IMR-90 (cell line): ENCODE measurements at regions not wholly inside any gene's neighbourhood (a gene's known extent, or its start where the extent isn't known, plus 50 kb on each side); places are given as distances from the start of the nearest gene placed in this dataset.

ENCODE experiments used
- ATAC-seq: fragments of 200-7000 bp; cut with Tn5 transposase; 2 replicates; pipeline ENCODE4 v1.9.1; 2020; ENCODE audit warnings: low read depth, mild to moderate bottlenecking, moderate library complexity
- BruUV-seq: library from RNA; stranded (reverse); fragments of 400-500 nt; replicated peaks from 2 replicates; lab custom pipeline; 2021; lab: Mats Ljungman, UMichigan
- CTCF ChIA-PET: fragments of 300-600 bp; formaldehyde crosslinking; extraction: SDS; loops from one replicate; lab custom pipeline; 2021; ENCODE audit warnings: antibody characterized with exemption; lab: Yijun Ruan, JAX
- POLR2A ChIA-PET: fragments of 300-600 bp; sonication (Branson Sonifier 250); formaldehyde crosslinking; loops from one replicate; lab custom pipeline; 2022; ENCODE audit warnings: antibody characterized with exemption; ENCODE audit not compliant: unreplicated experiment; lab: Charles Lee
- DNase-seq: peaks from one replicate; pipeline ENCODE4 v3.0.0; 2013
- H2AFZ ChIP-seq: replicated peaks from 2 replicates; pipeline ENCODE3; 2013; ENCODE audit warnings: low read length, mild to moderate bottlenecking; ENCODE audit not compliant: poor library complexity
- H2AK5ac ChIP-seq: 2 replicates; pipeline ENCODE4 v1.6.1; 2013; ENCODE audit warnings: low read depth, low read length, inconsistent platforms
- H2AK9ac ChIP-seq: replicated peaks from 2 replicates; pipeline ENCODE3; 2013; ENCODE audit warnings: mild to moderate bottlenecking, low read depth, low read length, moderate library complexity; ENCODE audit not compliant: poor library complexity
- H2BK120ac ChIP-seq: 2 replicates; pipeline ENCODE4 v1.6.1; 2013; ENCODE audit warnings: low read depth, low read length, inconsistent platforms
- H2BK15ac ChIP-seq: 3 replicates; pipeline ENCODE4 v1.6.1; 2013; ENCODE audit warnings: low read depth, low read length, inconsistent platforms
- H2BK20ac ChIP-seq: 2 replicates; pipeline ENCODE4 v1.6.1; 2013; ENCODE audit warnings: low read depth, mild to moderate bottlenecking, inconsistent platforms, low read length, moderate library complexity
- H2BK5ac ChIP-seq: 2 replicates; pipeline ENCODE4 v1.6.1; 2013; ENCODE audit warnings: mild to moderate bottlenecking, low read depth, low read length, inconsistent platforms; ENCODE audit not compliant: poor library complexity, severe bottlenecking
- H3K14ac ChIP-seq: replicated peaks from 2 replicates; pipeline ENCODE4 v1.6.1; 2013; ENCODE audit warnings: low read depth, low read length, inconsistent platforms
- H3K18ac ChIP-seq: 2 replicates; pipeline ENCODE4 v1.6.1; 2013; ENCODE audit warnings: low read depth, low read length, control low read depth
- H3K23ac ChIP-seq: 2 replicates; pipeline ENCODE4 v1.6.1; 2013; ENCODE audit warnings: low read depth, low read length, inconsistent platforms
- H3K27ac ChIP-seq: 2 replicates; pipeline ENCODE4 v1.5.1; 2013; ENCODE audit warnings: mild to moderate bottlenecking, control low read depth, low read length; ENCODE audit not compliant: insufficient read depth
- H3K27me3 ChIP-seq: 2 replicates; pipeline ENCODE4 v1.6.1; 2013; ENCODE audit warnings: low read length; ENCODE audit not compliant: control insufficient read depth, insufficient read depth
- H3K36me3 ChIP-seq: 2 replicates; pipeline ENCODE4 v1.6.1; 2013; ENCODE audit warnings: low read length, mixed read lengths; ENCODE audit not compliant: control insufficient read depth, insufficient read depth
- H3K4ac ChIP-seq: 2 replicates; pipeline ENCODE4 v1.6.1; 2013; ENCODE audit warnings: low read depth, low read length, inconsistent platforms
- H3K4me1 ChIP-seq: 2 replicates; pipeline ENCODE4 v1.6.1; 2013; ENCODE audit warnings: low read length, mixed read lengths; ENCODE audit not compliant: control insufficient read depth, insufficient read depth
- H3K4me2 ChIP-seq: 2 replicates; pipeline ENCODE4 v1.6.1; 2013; ENCODE audit warnings: low read depth, mild to moderate bottlenecking, control low read depth, low read length, moderate library complexity
- H3K4me3 ChIP-seq: 2 replicates; pipeline ENCODE4 v1.5.1; 2013; ENCODE audit warnings: low read depth, mild to moderate bottlenecking, control low read depth, low read length, moderate library complexity; ENCODE audit not compliant: insufficient read depth
- H3K56ac ChIP-seq: 2 replicates; pipeline ENCODE4 v1.6.1; 2013; ENCODE audit warnings: low read length, inconsistent platforms; ENCODE audit not compliant: insufficient read depth; ENCODE audit errors: extremely low read depth
- H3K79me1 ChIP-seq, 2 experiments: 2 replicates each; pipeline ENCODE4 v1.6.1; 2013; ENCODE audit warnings: low read length in 2 of 2, inconsistent platforms in 1 of 2, low read depth in 1 of 2
- H3K9ac ChIP-seq: 2 replicates; pipeline ENCODE4 v1.6.1; 2013; ENCODE audit warnings: low read depth, low read length, control low read depth
- H3K9me1 ChIP-seq: 2 replicates; pipeline ENCODE4 v1.6.1; 2013; ENCODE audit warnings: low read length, inconsistent platforms; ENCODE audit not compliant: insufficient read depth
- H3K9me3 ChIP-seq: 2 replicates; pipeline ENCODE4 v1.6.1; 2013; ENCODE audit warnings: low read length; ENCODE audit not compliant: control insufficient read depth, insufficient read depth
- H4K20me1 ChIP-seq: 2 replicates; pipeline ENCODE4 v1.6.1; 2013; ENCODE audit warnings: low read length, inconsistent platforms; ENCODE audit not compliant: insufficient read depth
- H4K5ac ChIP-seq: 2 replicates; pipeline ENCODE4 v1.6.1; 2013; ENCODE audit warnings: mild to moderate bottlenecking, low read depth, low read length, control low read depth
- H4K8ac ChIP-seq, 2 experiments: 2 replicates each; pipeline ENCODE4 v1.6.1; 2013; ENCODE audit warnings: low read depth in 2 of 2, low read length in 2 of 2, control low read depth in 1 of 2, inconsistent platforms in 1 of 2
- H4K91ac ChIP-seq: 2 replicates; pipeline ENCODE4 v1.6.1; 2013; ENCODE audit warnings: low read depth, low read length, inconsistent platforms; ENCODE audit not compliant: insufficient read depth
- BHLHE40 ChIP-seq: fragments of 150-350 bp; IDR thresholded peaks from 2 replicates; pipeline ENCODE4 v1.6.1; 2016; ENCODE audit warnings: mild to moderate bottlenecking, low read depth, low read length
- CEBPB ChIP-seq: IDR thresholded peaks from 2 replicates; pipeline ENCODE4 v1.6.1; 2012; ENCODE audit warnings: low read depth, low read length, improper control_type of control experiment
- CHD1 ChIP-seq: IDR thresholded peaks from 2 replicates; pipeline ENCODE4 v1.6.1; 2012; ENCODE audit warnings: low read depth, low read length, improper control_type of control experiment
- CTCF ChIP-seq: conservative IDR thresholded peaks from 2 replicates; pipeline ENCODE4 v1.5.1; 2012; ENCODE audit warnings: mild to moderate bottlenecking, low read depth, low read length, improper control_type of control experiment
- ELK1 ChIP-seq: fragments of 150-350 bp; IDR thresholded peaks from 2 replicates; pipeline ENCODE4 v1.6.1; 2016; ENCODE audit warnings: low read depth, mild to moderate bottlenecking, low read length, moderate library complexity, borderline replicate concordance
- FOS ChIP-seq: fragments of 150-350 bp; IDR thresholded peaks from 2 replicates; pipeline ENCODE4 v1.6.1; 2016; ENCODE audit warnings: low read depth, low read length
- MAFK ChIP-seq: IDR thresholded peaks from 2 replicates; pipeline ENCODE4 v1.6.1; 2012; ENCODE audit warnings: low read depth, low read length, improper control_type of control experiment
- MAZ ChIP-seq: IDR thresholded peaks from 2 replicates; pipeline ENCODE4 v1.6.1; 2012; ENCODE audit warnings: low read depth, mild to moderate bottlenecking, low read length, improper control_type of control experiment, moderate library complexity, borderline replicate concordance
- MXI1 ChIP-seq: IDR thresholded peaks from 2 replicates; pipeline ENCODE4 v1.6.1; 2012; ENCODE audit warnings: low read depth, mild to moderate bottlenecking, low read length, moderate library complexity, borderline replicate concordance
- NFE2L2 ChIP-seq: fragments of 150-350 bp; IDR thresholded peaks from 2 replicates; pipeline ENCODE4 v1.6.1; 2016; ENCODE audit warnings: low read depth, mild to moderate bottlenecking, low read length
- POLR2A ChIP-seq: IDR thresholded peaks from 2 replicates; pipeline ENCODE4 v1.6.1; 2012; ENCODE audit warnings: mild to moderate bottlenecking, low read depth, low read length
- RAD21 ChIP-seq: IDR thresholded peaks from 2 replicates; pipeline ENCODE4 v1.6.1; 2012; ENCODE audit warnings: low read length, improper control_type of control experiment
- RCOR1 ChIP-seq: IDR thresholded peaks from 2 replicates; pipeline ENCODE4 v1.6.1; 2012; ENCODE audit warnings: mild to moderate bottlenecking, low read length, improper control_type of control experiment; ENCODE audit not compliant: insufficient replicate concordance
- RFX5 ChIP-seq: IDR thresholded peaks from 2 replicates; pipeline ENCODE4 v1.8.0; 2012; ENCODE audit warnings: low read depth, mild to moderate bottlenecking, low read length, moderate library complexity
- SMC3 ChIP-seq: fragments of 150-350 bp; IDR thresholded peaks from 2 replicates; pipeline ENCODE4 v1.6.1; 2016; ENCODE audit warnings: low read depth, mild to moderate bottlenecking, antibody characterized with exemption, low read length, moderate library complexity
- USF2 ChIP-seq: fragments of 150-350 bp; IDR thresholded peaks from 2 replicates; pipeline ENCODE4 v1.6.1; 2017; ENCODE audit warnings: mild to moderate bottlenecking, antibody characterized with exemption, low read length, low read depth
- WGBS, 2 experiments: methylation state at CpG; one replicate each; pipeline versions ENCODE4 v1.1.5 to v1.1.7; 2013; ENCODE audit warnings: missing lambda C conversion rate in 2 of 2; ENCODE audit not compliant: insufficient read length in 1 of 2; ENCODE audit errors: extremely low coverage in 2 of 2; 5-methylcytosine and 5-hydroxymethylcytosine counted together
- dilution Hi-C: fragments of 300-500 bp; cut with HindIII; formaldehyde crosslinking; loops from one replicate; pipeline ENCODE4 v1.14.3; 2018; ENCODE audit warnings: low sequenced_read_pairs; ENCODE audit not compliant: unreplicated experiment
- in situ Hi-C: fragments of 300-500 bp; cut with MboI; formaldehyde crosslinking; loops from 3 replicates; pipeline ENCODE4 v1.14.3; 2019; ENCODE audit warnings: low sequenced_read_pairs, inconsistent platforms, mixed read lengths
- intact Hi-C: fragments of 100-400 bp; cut with micrococcal nuclease; formaldehyde crosslinking; loops from 2 replicates; pipeline ENCODE4 v1.10.0; 2022

GRCh38 chr2:129231924-129232323 lies 747.5 kb upstream of the RAB6C start:
- CTCF ChIA-PET = no interaction called here
- intact Hi-C loops = no loop called here
- no peaks in the 10 kb centered on the region for H3K27me3 ChIP-seq
- H2AK9ac ChIP-seq = no peak overlapping the region
- H3K4me1 ChIP-seq = no peaks in the 10 kb centered on the region
- no peak overlapping the region for H3K4ac ChIP-seq
- BruUV-seq = no TSS peak
- no peak overlapping the region for H2BK15ac ChIP-seq
- no peak overlapping the region for H4K8ac ChIP-seq
- dilution Hi-C loops = no loop called here
- no peak overlapping the region for H3K14ac ChIP-seq
- H3K56ac ChIP-seq = no peak overlapping the region
- POLR2A ChIA-PET = no interaction called here
- ATAC-seq (no peak), DNase-seq (no peak)
- no peak overlapping the region for H2BK20ac ChIP-seq
- H2AK5ac ChIP-seq = no peak overlapping the region
- in situ Hi-C loops = no loop called here
- H3K4me3 ChIP-seq = no peak overlapping the region
- H4K5ac ChIP-seq = no peak overlapping the region
- WGBS, 2 experiments = 60% methylated on average over 1 of the region's 7 CpGs; no CpG with 5 or more reads in 1 of the 2 experiments
- no peak overlapping the region for H2BK5ac ChIP-seq
- no peak overlapping the region for H3K18ac ChIP-seq
- no peak overlapping the region for H4K91ac ChIP-seq
- TF ChIP-seq RCOR1 (no peak), MAZ (no peak), MAFK (no peak), SMC3 (no peak), MXI1 (no peak), NFE2L2 (no peak), POLR2A (no peak), CEBPB (no peak), CTCF (no peak), BHLHE40 (no peak), RFX5 (no peak), FOS (no peak), ELK1 (no peak), RAD21 (no peak), USF2 (no peak), CHD1 (no peak)
- H2BK120ac ChIP-seq = no peak overlapping the region
- H3K36me3 ChIP-seq = no peaks in the 10 kb centered on the region
- no peak overlapping the region for H3K23ac ChIP-seq
- H4K20me1 ChIP-seq = no peaks in the 10 kb centered on the region
- H3K9ac ChIP-seq = no peak overlapping the region
- no peak overlapping the region for H3K27ac ChIP-seq
- no peak overlapping the region for H3K4me2 ChIP-seq
- no peak overlapping the region for H2AFZ ChIP-seq
- no peaks in the 10 kb centered on the region for H3K79me1 ChIP-seq
- no peaks in the 10 kb centered on the region for H3K9me1 ChIP-seq
- H3K9me3 ChIP-seq = peaks cover 3% of the 10 kb centered on the region; the same call in 1 of the 2 replicates
